ENCODE measurements at regions not wholly inside any gene's neighbourhood (a gene's known extent, or its start where the extent isn't known, plus 50 kb on each side); places are given as distances from the start of the nearest gene placed in this dataset.

DNA sequence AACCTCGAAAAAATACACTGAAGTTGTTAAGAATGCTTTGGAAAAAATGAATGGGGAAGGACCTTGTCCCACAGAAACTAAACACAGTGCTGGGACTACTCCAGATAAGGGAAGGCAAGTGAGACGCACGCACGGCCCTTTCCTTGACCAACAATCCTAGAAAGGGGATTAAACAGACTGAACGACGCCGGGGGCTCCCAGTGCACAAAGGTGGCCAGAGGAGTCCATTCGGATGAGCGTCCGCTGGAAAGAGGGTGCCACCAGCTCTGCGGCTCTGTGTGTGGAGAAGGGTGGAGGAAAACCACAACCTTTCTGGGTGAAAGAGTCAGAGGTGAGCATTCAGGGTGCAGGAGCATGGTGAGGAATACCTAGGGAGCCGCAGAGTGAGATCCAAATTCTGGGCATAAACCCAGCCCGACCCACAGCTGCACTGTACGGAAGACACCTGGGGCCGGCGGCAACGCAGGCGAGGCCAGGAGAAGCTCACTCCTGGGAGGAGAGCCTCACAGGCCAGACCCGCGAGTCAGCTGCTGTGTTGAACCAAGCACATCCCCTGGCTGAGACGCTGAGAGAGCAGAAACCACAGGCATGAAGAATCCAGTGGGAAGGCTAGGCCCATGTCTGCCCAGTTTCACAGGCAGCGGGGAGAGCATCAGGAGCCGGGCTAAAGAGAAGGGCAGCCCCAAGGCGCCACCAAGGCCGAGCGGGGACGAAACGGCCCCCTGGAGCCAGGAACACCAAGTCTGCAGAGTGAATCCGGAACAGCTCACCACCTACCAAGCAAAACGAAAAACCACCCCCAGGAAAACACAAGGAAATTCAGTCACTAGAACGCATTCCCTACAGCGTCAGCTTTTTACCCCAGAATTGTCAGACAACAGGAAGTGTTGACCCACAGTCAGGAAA lies 177.1 kb downstream of the BRD1 start:
- TF ChIP-seq, protein P1, sequence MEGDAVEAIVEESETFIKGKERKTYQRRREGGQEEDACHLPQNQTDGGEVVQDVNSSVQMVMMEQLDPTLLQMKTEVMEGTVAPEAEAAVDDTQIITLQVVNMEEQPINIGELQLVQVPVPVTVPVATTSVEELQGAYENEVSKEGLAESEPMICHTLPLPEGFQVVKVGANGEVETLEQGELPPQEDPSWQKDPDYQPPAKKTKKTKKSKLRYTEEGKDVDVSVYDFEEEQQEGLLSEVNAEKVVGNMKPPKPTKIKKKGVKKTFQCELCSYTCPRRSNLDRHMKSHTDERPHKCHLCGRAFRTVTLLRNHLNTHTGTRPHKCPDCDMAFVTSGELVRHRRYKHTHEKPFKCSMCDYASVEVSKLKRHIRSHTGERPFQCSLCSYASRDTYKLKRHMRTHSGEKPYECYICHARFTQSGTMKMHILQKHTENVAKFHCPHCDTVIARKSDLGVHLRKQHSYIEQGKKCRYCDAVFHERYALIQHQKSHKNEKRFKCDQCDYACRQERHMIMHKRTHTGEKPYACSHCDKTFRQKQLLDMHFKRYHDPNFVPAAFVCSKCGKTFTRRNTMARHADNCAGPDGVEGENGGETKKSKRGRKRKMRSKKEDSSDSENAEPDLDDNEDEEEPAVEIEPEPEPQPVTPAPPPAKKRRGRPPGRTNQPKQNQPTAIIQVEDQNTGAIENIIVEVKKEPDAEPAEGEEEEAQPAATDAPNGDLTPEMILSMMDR (IDR thresholded peaks at IDR 0.05 in 2 of 3, conservative IDR thresholded peaks at IDR 0.05 in 1 of 3; ENCODE audit: borderline replicate concordance in 1 of 3, insufficient read depth in 1 of 3, low read depth in 2 of 3, low read length in 2 of 3) = no peak
- TF ChIP-seq, protein P2, sequence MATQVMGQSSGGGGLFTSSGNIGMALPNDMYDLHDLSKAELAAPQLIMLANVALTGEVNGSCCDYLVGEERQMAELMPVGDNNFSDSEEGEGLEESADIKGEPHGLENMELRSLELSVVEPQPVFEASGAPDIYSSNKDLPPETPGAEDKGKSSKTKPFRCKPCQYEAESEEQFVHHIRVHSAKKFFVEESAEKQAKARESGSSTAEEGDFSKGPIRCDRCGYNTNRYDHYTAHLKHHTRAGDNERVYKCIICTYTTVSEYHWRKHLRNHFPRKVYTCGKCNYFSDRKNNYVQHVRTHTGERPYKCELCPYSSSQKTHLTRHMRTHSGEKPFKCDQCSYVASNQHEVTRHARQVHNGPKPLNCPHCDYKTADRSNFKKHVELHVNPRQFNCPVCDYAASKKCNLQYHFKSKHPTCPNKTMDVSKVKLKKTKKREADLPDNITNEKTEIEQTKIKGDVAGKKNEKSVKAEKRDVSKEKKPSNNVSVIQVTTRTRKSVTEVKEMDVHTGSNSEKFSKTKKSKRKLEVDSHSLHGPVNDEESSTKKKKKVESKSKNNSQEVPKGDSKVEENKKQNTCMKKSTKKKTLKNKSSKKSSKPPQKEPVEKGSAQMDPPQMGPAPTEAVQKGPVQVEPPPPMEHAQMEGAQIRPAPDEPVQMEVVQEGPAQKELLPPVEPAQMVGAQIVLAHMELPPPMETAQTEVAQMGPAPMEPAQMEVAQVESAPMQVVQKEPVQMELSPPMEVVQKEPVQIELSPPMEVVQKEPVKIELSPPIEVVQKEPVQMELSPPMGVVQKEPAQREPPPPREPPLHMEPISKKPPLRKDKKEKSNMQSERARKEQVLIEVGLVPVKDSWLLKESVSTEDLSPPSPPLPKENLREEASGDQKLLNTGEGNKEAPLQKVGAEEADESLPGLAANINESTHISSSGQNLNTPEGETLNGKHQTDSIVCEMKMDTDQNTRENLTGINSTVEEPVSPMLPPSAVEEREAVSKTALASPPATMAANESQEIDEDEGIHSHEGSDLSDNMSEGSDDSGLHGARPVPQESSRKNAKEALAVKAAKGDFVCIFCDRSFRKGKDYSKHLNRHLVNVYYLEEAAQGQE (IDR thresholded peaks at IDR 0.05; ENCODE audit: low read depth) = no peak
